Posterior cingulate gyrus (tissue), 11 donors: ENCODE measurements at regions not wholly inside any gene's neighbourhood (a gene's known extent, or its start where the extent isn't known, plus 50 kb on each side); places are given as distances from the start of the nearest gene placed in this dataset.
"Not testable (repeated sequence)": the region's sequence is repeated elsewhere in the genome, so short reads cannot be mapped to it uniquely, and the experiment has no call there.

Experiments used
- DNase-seq, 10 donors: peaks; one replicate each; pipeline versions ENCODE4 v3.0.0 to v3.0.0-alpha.2; 2020 to 2021; ENCODE audit warnings: mixed read lengths in 3 of 10
- intact Hi-C: fragments of 100-400 bp; cut with DNase I; formaldehyde crosslinking; loops from one replicate; pipeline ENCODE4 v1.15.1; 2023

GRCh38 chr1:157274698-157275534, 136.7 kb upstream of the ETV3 start:
- intact Hi-C loops: no loop called here
- no peak for DNase-seq

GRCh38 chr1:157272729-157273524, 134.7 kb upstream of the ETV3 start:
- intact Hi-C loops: no loop called here
- DNase-seq: no peak

DNA sequence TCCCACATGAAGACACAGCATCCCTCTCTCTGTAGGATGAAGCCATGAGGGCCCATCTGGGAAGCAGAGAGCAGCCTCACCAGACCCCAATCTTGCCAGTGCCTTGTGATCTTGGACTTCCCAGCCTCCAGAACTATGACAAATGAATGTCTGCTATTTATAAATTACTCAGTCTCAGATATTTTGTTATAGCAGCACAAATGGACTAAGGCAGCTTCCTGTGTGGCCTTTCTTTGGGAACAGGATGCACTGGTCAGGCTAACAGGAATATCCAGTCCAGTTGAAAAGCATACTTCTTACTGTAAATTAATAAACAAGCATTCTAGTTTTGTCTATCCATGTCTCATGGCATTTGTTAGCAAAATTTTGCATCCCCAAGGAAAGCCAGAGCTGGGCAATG, 134.1 kb upstream of the ETV3 start:
- intact Hi-C loops: no loop called here

DNA sequence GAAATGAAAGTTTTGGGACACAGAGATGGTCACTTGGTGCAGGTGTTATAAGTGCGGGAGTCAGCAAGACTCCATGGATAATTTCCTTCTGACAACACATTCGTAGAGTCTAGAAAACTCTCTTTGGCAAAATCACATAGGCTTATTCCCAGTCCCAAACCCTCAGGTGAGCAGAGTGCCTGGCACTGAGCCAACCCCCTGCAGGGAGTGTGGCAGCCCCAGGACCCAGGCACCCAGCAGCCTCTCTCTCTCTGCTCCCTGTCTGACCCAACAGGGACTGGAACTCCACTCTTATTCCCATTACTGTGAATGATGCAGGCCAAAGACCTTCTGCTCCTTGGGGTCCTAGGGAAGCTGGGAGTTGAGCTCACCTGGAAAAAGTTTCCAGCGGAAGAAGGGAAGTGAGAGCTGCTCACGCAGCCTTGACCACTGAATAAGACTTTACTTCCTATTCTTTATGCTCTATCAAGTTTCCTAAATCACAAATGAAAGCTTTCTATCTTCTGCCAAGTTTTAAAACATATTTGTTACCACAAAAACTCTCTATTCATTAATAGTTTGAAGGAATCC, 132.6 kb upstream of the ETV3 start:
- DNase-seq: no peak
- intact Hi-C loops: no loop called here

More for the DNA sequence above, 134.1 kb upstream of the ETV3 start:
- no peak for DNase-seq

- intact Hi-C loops: loop anchor here (10.0 kb wide), 1 partner anchor 65 kb away; no protein-coding TSS in a partner anchor
- DNase-seq: no peak
Observed at GRCh38 chr1:157269656-157270375, 131.6 kb upstream of the ETV3 start.

GRCh38 chr1:157262891-157263290, 124.7 kb upstream of the ETV3 start:
- intact Hi-C loops: loop anchor here (10.0 kb wide), 1 partner anchor 72 kb away; no protein-coding TSS in a partner anchor
- DNase-seq: no peak

- no peak for DNase-seq
- intact Hi-C loops: loop anchor here (10.0 kb wide), 1 partner anchor 72 kb away; no protein-coding TSS in a partner anchor
Observed at GRCh38 chr1:157262422-157262821, 124.2 kb upstream of the ETV3 start.

GRCh38 chr1:157255891-157256290, 117.7 kb upstream of the ETV3 start:
- DNase-seq, intact Hi-C loops: not testable (repeated sequence)

GRCh38 chr1:157254183-157254582, 116.0 kb upstream of the ETV3 start:
- intact Hi-C loops, DNase-seq: not testable (repeated sequence)

DNA sequence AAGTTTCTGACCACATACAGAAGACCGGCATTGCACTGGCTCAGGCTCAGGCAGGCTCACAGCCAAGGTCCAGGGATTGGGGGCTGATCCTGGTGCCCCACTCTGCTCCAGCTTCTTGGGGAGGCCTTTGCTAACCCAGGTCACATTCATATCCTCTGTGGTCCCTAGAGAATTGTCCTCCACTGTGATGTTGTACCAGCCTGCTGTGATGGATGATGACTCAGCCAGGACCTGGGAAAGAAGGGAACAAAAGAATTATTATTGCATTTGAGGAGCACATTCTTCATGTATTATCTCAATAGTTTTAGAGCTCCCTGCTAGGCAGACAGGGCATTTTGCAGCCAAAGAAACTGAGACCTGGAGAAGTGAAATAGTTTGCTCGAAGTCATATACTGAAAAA, 114.3 kb upstream of the ETV3 start:
- intact Hi-C loops: no loop called here
- DNase-seq: no peak

- intact Hi-C loops: no loop called here
Observed at GRCh38 chr1:157249739-157250138, 111.5 kb upstream of the ETV3 start.

DNA sequence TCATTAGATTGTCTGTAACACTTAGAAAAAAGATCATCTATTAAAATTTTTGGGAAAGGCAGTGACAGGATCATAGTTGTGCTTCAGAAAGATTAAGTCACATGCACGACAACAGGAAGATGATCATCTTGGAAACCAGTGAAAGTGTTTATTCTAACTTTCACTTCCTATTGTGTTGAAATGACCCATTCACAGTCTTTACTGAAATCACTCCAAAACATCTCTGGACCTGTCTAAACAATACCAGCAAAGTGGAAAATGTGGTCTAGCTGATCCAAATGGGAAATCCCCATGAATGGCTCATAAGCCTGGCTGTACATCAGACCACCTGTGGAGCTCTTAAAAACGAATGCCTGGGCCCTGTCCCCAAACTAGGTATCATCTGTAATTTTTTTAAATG, 111.1 kb upstream of the ETV3 start:
- DNase-seq: no peak
- intact Hi-C loops: no loop called here

More at GRCh38 chr1:157249739-157250138, 111.5 kb upstream of the ETV3 start:
- no peak for DNase-seq

- DNase-seq, intact Hi-C loops: not testable (repeated sequence)
Observed at GRCh38 chr1:157247764-157248049, 109.5 kb upstream of the ETV3 start.

DNA sequence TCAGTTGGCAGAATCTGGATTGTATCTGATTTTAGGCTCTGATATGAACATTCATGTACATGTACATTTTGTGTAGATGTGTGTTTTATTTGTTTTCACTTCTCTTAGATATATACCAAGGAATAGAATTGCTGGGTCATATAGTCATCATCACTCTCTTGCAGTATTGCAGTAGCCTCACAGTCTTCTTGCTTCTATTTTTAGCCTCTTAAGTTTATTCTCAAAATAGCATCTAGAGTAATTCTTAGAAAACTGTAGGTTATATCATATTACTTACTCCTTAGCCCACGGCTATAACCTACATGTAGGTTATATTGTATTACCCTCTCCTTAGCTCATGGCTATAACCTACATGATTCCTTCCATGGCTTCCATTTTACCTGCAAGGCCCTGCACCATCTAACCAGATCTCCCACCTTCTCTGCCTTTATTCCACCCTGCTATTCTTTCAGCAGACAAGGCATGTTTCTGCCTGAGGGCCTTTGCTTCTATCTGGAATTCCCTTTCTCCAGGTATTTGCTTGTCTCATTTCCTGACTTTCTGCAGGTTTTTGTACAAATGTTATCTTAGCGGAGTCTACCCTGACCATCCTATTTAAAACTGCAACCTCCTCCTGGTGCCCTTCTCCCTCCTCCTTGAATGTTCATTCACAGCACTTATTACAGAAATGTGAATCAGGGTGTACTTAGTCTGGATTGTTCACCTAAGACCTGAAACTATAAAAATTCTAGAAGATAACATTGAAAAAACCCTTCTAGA, 109.0 kb upstream of the ETV3 start:
- intact Hi-C loops: no loop called here
- DNase-seq: no peak

- DNase-seq: no peak
Observed at GRCh38 chr1:157245823-157246222, 107.6 kb upstream of the ETV3 start.

GRCh38 chr1:157241185-157241538, 103.0 kb upstream of the ETV3 start:
- DNase-seq: no peak
- intact Hi-C loops: no loop called here

More at GRCh38 chr1:157245823-157246222, 107.6 kb upstream of the ETV3 start:
- intact Hi-C loops: no loop called here

DNA sequence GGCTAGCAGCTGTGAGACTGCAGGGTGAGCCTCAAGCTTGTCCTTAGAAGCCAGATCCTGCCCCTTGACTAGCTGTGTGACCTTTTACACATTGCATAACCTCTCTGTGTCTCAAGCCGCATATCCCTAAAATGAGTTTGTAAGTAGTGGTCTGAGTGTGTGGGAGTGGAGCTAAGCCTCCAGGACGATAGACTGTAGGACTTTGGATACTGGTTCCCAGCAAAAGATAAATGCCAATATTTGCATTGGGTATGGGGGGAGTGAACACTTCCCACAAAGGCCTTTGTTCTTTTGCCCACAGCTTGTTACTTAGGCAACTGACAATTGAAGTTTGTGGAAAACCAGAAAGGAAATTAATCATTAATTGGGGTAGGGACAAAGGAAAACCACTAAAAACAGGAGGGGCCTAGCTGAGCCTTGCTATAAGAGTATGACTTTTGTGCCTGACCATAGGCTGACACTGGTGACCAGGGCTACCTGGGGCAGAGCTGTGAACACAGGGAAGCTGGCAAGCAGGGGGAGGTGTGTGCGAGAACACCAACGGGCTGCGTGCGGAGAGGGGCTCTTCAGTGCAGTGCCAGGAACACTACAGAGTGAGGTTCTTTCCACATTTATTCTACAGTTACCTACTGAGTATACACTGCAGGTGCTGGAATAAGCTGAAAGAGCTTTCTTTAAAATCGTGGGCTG, 102.4 kb upstream of the ETV3 start:
- intact Hi-C loops: no loop called here
- DNase-seq: no peak

DNA sequence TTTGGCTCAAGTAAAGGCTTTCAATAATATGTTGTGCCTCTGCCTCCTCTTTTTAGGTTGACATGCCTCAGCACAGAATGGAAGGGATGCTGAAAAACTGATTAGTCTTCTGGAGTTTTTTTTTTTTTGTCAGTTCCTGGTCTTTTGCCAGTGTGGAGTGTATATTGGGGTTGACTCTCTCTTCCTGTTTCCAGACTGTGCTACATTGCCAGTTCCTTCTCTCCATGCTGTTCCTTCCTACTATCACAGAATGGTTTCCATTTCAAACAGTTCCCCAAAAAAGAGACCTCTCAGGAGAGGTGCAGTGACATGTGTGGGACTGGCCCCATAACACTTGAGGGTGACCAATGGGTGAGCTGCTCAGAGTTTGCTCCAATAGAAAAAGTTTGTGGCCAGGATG, 101.7 kb upstream of the ETV3 start:
- intact Hi-C loops: no loop called here
- no peak for DNase-seq

- no peak for DNase-seq
- intact Hi-C loops: no loop called here
Observed at GRCh38 chr1:157238585-157238984, 100.4 kb upstream of the ETV3 start.
